Ovary (tissue), 7 donors: ENCODE measurements at regions not wholly inside any gene's neighbourhood (a gene's known extent, or its start where the extent isn't known, plus 50 kb on each side); places are given as distances from the start of the nearest gene placed in this dataset.

Experiments used
- DNase-seq, 5 donors: peaks; one replicate each; pipeline ENCODE4 v3.0.0-alpha.2; 2019 to 2020
- H3K27ac ChIP-seq, 2 donors: fragments of 200-600 bp; one replicate each; pipeline versions ENCODE4 v1.5.1 to v1.8.0; 2019 to 2022
- H3K27me3 ChIP-seq: fragments of 200-600 bp; one replicate; pipeline ENCODE4 v1.8.0; 2022
- H3K36me3 ChIP-seq: fragments of 200-600 bp; sonication (generic); one replicate; pipeline ENCODE4 v1.5.1; 2019
- H3K4me1 ChIP-seq: one replicate; pipeline ENCODE4 v1.8.1; 2013; ENCODE audit warnings: mild to moderate bottlenecking, moderate library complexity; ENCODE audit not compliant: insufficient read depth
- H3K4me3 ChIP-seq: fragments of 200-600 bp; sonication (generic); one replicate; pipeline ENCODE4 v1.5.1; 2017
- H3K9me3 ChIP-seq, 2 donors: fragments of 200-600 bp in 1 of 2; sonication (generic) in 1 of 2; one replicate each; pipeline versions ENCODE4 v1.5.1 to v1.8.1; 2013 to 2019; ENCODE audit warnings: mild to moderate bottlenecking in 1 of 2, moderate library complexity in 1 of 2
- EP300 ChIP-seq: sonication (generic); formaldehyde crosslinking; IDR thresholded peaks from one replicate; pipeline ENCODE4 v1.6.1; 2017; ENCODE audit warnings: antibody characterized with exemption
- POLR2A ChIP-seq: fragments of 450-650 bp; IDR thresholded peaks from one replicate; pipeline ENCODE4 v1.6.1; 2017; ENCODE audit warnings: antibody characterized with exemption, mild to moderate bottlenecking, moderate library complexity
- WGBS, 3 donors: extraction: QIAGEN DNeasy Blood & Tissue Kit in 1 of 3; methylation state at CpG; one replicate each; pipeline versions ENCODE4 v1.1.5 to v1.1.7; 2013 to 2017; 5-methylcytosine and 5-hydroxymethylcytosine counted together
- intact Hi-C, 4 donors: fragments of 100-400 bp; cut with DNase I; formaldehyde crosslinking; loops; one replicate each; pipeline versions ENCODE4 v1.11.0 to v1.15.1; 2022 to 2023
- TF ChIP-seq, protein P1 (sequence below), 3 donors: fragments of 450-650 bp in 2 of 3; fragments of 200-600 bp in 1 of 3; IDR thresholded peaks; one replicate each; pipeline versions ENCODE4 v1.5.1 to v1.8.0; 2016 to 2022; ENCODE audit warnings: antibody characterized with exemption in 3 of 3, mild to moderate bottlenecking in 1 of 3
- donor health status: DM: no; HTN: no; CAD: no; lungs with moderate emphysema.
- donor health status: DM: no; HTN: no; CAD: no.
- donor health status: Bipolar disorder and iron deficiency.
- donor health status: DM: no; HTN: no; CAD: no.
- donor health status: DM: yes; HTN: yes; CAD: no.

- no peaks in the 10 kb centered on the region for H3K36me3 ChIP-seq
- H3K4me3 ChIP-seq = no peak overlapping the region
- no peaks in the 10 kb centered on the region for H3K27me3 ChIP-seq
- H3K9me3 ChIP-seq = no peaks in the 10 kb centered on the region
- no peak overlapping the region for H3K27ac ChIP-seq
- no peak for DNase-seq
- H3K4me1 ChIP-seq = no peaks in the 10 kb centered on the region
- 88 to 100% (median 93%) methylated on average over 1 of the region's 1 CpG for WGBS, 3 donors
- intact Hi-C loops = no loop called here
- TF ChIP-seq POLR2A = no peak
- no peak for TF ChIP-seq EP300
- TF ChIP-seq, protein P1, sequence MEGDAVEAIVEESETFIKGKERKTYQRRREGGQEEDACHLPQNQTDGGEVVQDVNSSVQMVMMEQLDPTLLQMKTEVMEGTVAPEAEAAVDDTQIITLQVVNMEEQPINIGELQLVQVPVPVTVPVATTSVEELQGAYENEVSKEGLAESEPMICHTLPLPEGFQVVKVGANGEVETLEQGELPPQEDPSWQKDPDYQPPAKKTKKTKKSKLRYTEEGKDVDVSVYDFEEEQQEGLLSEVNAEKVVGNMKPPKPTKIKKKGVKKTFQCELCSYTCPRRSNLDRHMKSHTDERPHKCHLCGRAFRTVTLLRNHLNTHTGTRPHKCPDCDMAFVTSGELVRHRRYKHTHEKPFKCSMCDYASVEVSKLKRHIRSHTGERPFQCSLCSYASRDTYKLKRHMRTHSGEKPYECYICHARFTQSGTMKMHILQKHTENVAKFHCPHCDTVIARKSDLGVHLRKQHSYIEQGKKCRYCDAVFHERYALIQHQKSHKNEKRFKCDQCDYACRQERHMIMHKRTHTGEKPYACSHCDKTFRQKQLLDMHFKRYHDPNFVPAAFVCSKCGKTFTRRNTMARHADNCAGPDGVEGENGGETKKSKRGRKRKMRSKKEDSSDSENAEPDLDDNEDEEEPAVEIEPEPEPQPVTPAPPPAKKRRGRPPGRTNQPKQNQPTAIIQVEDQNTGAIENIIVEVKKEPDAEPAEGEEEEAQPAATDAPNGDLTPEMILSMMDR (IDR thresholded peaks at IDR 0.05) = no peak
Observed at GRCh38 chr7:80347173-80347572, 164.7 kb downstream of the GNAT3 start.

- 68 to 78% (median 69%) methylated on average over 3 of the region's 3 CpGs for WGBS, 3 donors
- no peaks in the 10 kb centered on the region for H3K27me3 ChIP-seq
- no peak overlapping the region for H3K4me3 ChIP-seq
- H3K4me1 ChIP-seq = no peaks in the 10 kb centered on the region
- intact Hi-C loops = no loop called here
- H3K36me3 ChIP-seq = no peaks in the 10 kb centered on the region
- no peak for DNase-seq
- H3K9me3 ChIP-seq = no peaks in the 10 kb centered on the region
- TF ChIP-seq EP300 (no peak), POLR2A (no peak)
- TF ChIP-seq, protein P1 (IDR thresholded peaks at IDR 0.05) = no peak
- H3K27ac ChIP-seq = no peak overlapping the region
Observed at GRCh38 chr7:80346704-80347103, 165.2 kb downstream of the GNAT3 start.

DNA sequence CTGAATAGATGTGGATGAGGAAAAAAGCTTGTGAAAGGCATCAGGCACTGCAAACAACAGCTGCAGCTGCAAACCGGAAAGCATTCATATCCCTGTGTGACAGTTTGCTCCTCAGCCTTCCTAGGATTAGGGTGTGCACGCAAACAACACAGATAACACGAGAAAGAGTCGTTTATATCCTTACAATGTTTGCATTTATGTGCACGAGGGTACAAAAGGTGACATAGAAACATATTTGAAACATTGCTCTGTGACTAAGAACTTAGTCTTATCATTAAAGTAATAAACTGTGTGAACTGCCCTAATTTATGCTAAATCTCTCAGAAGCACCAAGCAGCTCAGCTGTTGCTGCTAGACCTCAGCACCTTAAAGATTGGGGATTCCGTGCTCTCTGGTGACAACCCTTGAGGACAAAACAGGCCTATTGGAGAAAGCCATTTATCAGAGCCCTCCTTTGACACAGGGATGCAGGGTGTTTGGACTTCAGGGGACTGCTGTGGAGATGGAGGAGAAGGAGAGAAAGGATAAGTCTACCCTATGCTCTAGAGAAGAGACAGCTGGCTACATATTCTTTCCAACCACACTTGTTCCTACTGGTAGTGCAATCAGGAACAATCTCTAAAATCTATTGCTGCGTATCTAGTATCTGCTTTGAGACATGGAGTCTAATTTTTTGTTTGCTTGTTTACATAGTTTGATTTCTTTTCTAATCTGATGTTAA is 176.2 kb downstream of the GNAT3 start:
- H3K9me3 ChIP-seq = no peaks in the 10 kb centered on the region
- no peak overlapping the region for H3K4me3 ChIP-seq
- intact Hi-C loops = no loop called here
- H3K27me3 ChIP-seq = no peaks in the 10 kb centered on the region
- H3K36me3 ChIP-seq = no peaks in the 10 kb centered on the region
- 15 to 20% (median 19%) methylated on average over 7 of the region's 7 CpGs for WGBS, 3 donors
- TF ChIP-seq POLR2A (no peak), EP300 (no peak)
- TF ChIP-seq, protein P1 (IDR thresholded peaks at IDR 0.05) = no peak
- peaks cover 4% of the 10 kb centered on the region for H3K4me1 ChIP-seq
- DNase-seq = no peak
- H3K27ac ChIP-seq = no peak overlapping the region

DNA sequence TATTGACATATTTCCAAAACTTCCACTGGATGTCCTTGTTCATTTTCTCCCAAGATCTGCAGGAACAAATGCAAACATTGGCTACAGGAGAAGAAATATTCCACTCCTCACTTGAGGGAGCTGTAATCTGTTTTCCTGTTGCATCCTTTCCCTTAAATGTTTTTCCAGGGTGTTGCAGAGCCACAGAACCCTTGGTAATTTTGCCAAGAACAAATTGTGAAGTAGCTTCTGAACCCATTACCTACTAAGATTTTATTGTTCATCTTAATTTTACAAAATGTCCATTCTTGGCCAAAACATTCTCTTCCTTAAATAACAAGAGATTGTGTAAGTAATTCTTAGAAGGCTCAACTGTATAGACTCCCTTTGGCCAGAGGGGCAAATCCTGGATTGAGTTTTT is 177.0 kb downstream of the GNAT3 start:
- H3K27me3 ChIP-seq = no peaks in the 10 kb centered on the region
- no peak overlapping the region for H3K27ac ChIP-seq
- H3K36me3 ChIP-seq = no peaks in the 10 kb centered on the region
- peaks cover 4% of the 10 kb centered on the region for H3K4me1 ChIP-seq
- TF ChIP-seq, protein P1 (IDR thresholded peaks at IDR 0.05) = no peak
- TF ChIP-seq POLR2A = no peak
- no peak for TF ChIP-seq EP300
- H3K9me3 ChIP-seq = no peaks in the 10 kb centered on the region
- no peak for DNase-seq
- intact Hi-C loops = no loop called here
- no peak overlapping the region for H3K4me3 ChIP-seq
